ENCODE measurements at regions not wholly inside any gene's neighbourhood (a gene's known extent, or its start where the extent isn't known, plus 50 kb on each side); places are given as distances from the start of the nearest gene placed in this dataset.

GRCh38 chr22:47292546-47293320 lies 530.3 kb downstream of the TBC1D22A start (continued):
- TF ChIP-seq PCBP1 (IDR thresholded peaks at IDR 0.05; ENCODE audit: borderline replicate concordance, low read depth, low read length), result no peak
- no peak for TF ChIP-seq POLR2A (IDR thresholded peaks at IDR 0.05; ENCODE audit: insufficient read depth in 1 of 2, low read depth in 2 of 2, low read length in 2 of 2)
- no peak for TF ChIP-seq ZNF160 (CRISPR knock-in tag; IDR thresholded peaks at IDR 0.05)
- no peak for TF ChIP-seq ZBTB20 (CRISPR knock-in tag; IDR thresholded peaks at IDR 0.05; ENCODE audit: borderline replicate concordance, low read depth)

- FAIRE-seq (no peak), DNase-seq (ENCODE audit: low spot score) (no peak), ATAC-seq (no peak)
- Histone ChIP-seq H3K79me2 (ENCODE audit: insufficient read depth, low read length) (no peaks in the 10 kb centered on the region), H3K4me1 (ENCODE audit: insufficient read depth, low read length) (no peaks in the 10 kb centered on the region), H3K4me2 (ENCODE audit: low read depth, low read length) (no peak overlapping the region), H3K27ac (ENCODE audit: extremely low read length, insufficient read depth, low read length) (no peak overlapping the region), H3K9me3 (ENCODE audit: low read length) (no peaks in the 10 kb centered on the region), H3K27me3 (ENCODE audit: control insufficient read depth in 1 of 2, insufficient read depth in 2 of 2, low read length in 2 of 2) (peaks cover 11 to 58% of the 10 kb centered on the region in 2 experiments; a peak in 4 of 5 replicates), H3K36me3 (replicated peaks in 1 of 2; ENCODE audit: control insufficient read depth in 1 of 2, insufficient read depth in 2 of 2, low read length in 2 of 2) (no peaks in the 10 kb centered on the region), H4K20me1 (ENCODE audit: insufficient read depth, low read length) (no peaks in the 10 kb centered on the region), H3K4me3 (replicated peaks in 1 of 3; ENCODE audit: insufficient read depth in 1 of 3, low read depth in 2 of 3, low read length in 3 of 3) (no peak overlapping the region), H3K9ac (ENCODE audit: insufficient read depth, low read depth, low read length) (no peak overlapping the region), H2AFZ (ENCODE audit: low read length) (no peak overlapping the region)
- WGBS (ENCODE audit: low lambda C conversion rate), result 19% methylated on average over 5 of the region's 18 CpGs
- ChIA-PET CTCF (ENCODE audit: low intra/inter-chr PET ratio, low total read pairs) (no interaction called here), POLR2A (no interaction called here)
- in situ Hi-C loops (cut with HindIII; ENCODE audit: extremely low pct_ligation_motif_present, low pct_unique_long_range_greater_than_20kb) (no loop called here), intact Hi-C loops (cut with micrococcal nuclease; ENCODE audit: unreplicated experiment) (no loop called here)
- no TSS peak for BruUV-seq (replicated peaks)
- no peak for TF ChIP-seq SRSF1 (optimal IDR thresholded peaks at IDR 0.05; ENCODE audit: low read depth, low read length)
- TF ChIP-seq NPAS2 (CRISPR knock-in tag; IDR thresholded peaks at IDR 0.05; ENCODE audit: borderline replicate concordance), result no peak
- no peak for TF ChIP-seq SIN3B (IDR thresholded peaks at IDR 0.05; ENCODE audit: low read length)
- no peak for TF ChIP-seq FOXO1 (CRISPR knock-in tag; IDR thresholded peaks at IDR 0.05)
- no peak for TF ChIP-seq ZBTB8A (CRISPR knock-in tag; IDR thresholded peaks at IDR 0.05; ENCODE audit: borderline replicate concordance, low read depth)
- TF ChIP-seq ZNF280B (CRISPR knock-in tag; IDR thresholded peaks at IDR 0.05; ENCODE audit: borderline replicate concordance), result no peak
- TF ChIP-seq REPIN1 (CRISPR knock-in tag; IDR thresholded peaks at IDR 0.05; ENCODE audit: borderline replicate concordance, low read depth), result no peak
- no peak for TF ChIP-seq SAP130 (CRISPR knock-in tag; IDR thresholded peaks at IDR 0.05; ENCODE audit: low read depth)
- no peak for TF ChIP-seq NFE2L1 (CRISPR knock-in tag; IDR thresholded peaks at IDR 0.05; ENCODE audit: borderline replicate concordance)
- TF ChIP-seq CREB1 (IDR thresholded peaks at IDR 0.05), result no peak
- TF ChIP-seq CREB1 (CRISPR knock-in tag; IDR thresholded peaks at IDR 0.05), result no peak
- no peak for TF ChIP-seq MIXL1 (CRISPR knock-in tag; IDR thresholded peaks at IDR 0.05)
- TF ChIP-seq TARDBP (CRISPR knock-in tag; IDR thresholded peaks at IDR 0.05), result no peak
Observed at GRCh38 chr22:47291565-47292495, 529.4 kb downstream of the TBC1D22A start.

Measured in HepG2 (cell line).